ENCODE measurements at regions not wholly inside any gene's neighbourhood (a gene's known extent, or its start where the extent isn't known, plus 50 kb on each side); places are given as distances from the start of the nearest gene placed in this dataset.

GRCh38 chr14:97468220-97468619 is 671.0 kb downstream of the VRK1 start:
- DNase-seq (ENCODE audit: low spot score) = no peak
- TF ChIP-seq, protein P1, sequence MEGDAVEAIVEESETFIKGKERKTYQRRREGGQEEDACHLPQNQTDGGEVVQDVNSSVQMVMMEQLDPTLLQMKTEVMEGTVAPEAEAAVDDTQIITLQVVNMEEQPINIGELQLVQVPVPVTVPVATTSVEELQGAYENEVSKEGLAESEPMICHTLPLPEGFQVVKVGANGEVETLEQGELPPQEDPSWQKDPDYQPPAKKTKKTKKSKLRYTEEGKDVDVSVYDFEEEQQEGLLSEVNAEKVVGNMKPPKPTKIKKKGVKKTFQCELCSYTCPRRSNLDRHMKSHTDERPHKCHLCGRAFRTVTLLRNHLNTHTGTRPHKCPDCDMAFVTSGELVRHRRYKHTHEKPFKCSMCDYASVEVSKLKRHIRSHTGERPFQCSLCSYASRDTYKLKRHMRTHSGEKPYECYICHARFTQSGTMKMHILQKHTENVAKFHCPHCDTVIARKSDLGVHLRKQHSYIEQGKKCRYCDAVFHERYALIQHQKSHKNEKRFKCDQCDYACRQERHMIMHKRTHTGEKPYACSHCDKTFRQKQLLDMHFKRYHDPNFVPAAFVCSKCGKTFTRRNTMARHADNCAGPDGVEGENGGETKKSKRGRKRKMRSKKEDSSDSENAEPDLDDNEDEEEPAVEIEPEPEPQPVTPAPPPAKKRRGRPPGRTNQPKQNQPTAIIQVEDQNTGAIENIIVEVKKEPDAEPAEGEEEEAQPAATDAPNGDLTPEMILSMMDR (IDR thresholded peaks at IDR 0.05) = no peak
- ATAC-seq (ENCODE audit: low FRiP score) = no peak

GRCh38 chr14:97477353-97477752 is 680.2 kb downstream of the VRK1 start:
- ATAC-seq (ENCODE audit: low FRiP score) (no peak), DNase-seq (ENCODE audit: low spot score) (no peak)
- TF ChIP-seq, protein P1 (IDR thresholded peaks at IDR 0.05) = no peak

- ATAC-seq (ENCODE audit: low FRiP score) (no peak), DNase-seq (ENCODE audit: low spot score) (no peak)
- TF ChIP-seq, protein P1 (IDR thresholded peaks at IDR 0.05) = no peak
Measured at GRCh38 chr14:97485201-97485600, 688.0 kb downstream of the VRK1 start.

DNA sequence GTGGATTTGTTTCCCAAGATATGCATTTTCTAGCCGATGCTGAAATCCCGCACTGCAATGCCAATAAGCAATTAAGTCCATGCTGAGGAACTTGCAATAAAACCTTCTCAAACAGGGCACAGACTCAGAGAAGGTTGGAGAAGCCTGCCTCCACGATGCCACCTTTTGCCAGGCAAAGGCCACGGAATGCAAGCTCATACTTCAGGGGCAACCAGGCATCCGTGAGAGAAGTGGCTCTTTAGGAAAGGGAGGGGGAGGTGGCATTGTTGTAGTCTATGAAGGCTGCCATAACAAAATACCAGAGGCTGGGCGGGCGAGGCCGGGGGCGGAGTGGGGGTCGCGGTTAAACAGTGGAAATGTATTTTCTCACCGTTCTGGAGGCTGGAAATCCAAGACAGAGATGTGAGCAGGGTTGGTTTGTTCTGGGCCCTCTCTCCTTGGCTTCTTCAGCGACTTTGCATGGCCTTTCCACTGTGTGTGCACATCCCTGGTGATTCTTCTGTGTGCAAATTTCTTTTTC is 689.5 kb downstream of the VRK1 start:
- TF ChIP-seq, protein P1 (IDR thresholded peaks at IDR 0.05) = no peak
- DNase-seq (ENCODE audit: low spot score) = no peak
- no peak for ATAC-seq (ENCODE audit: low FRiP score)

GRCh38 chr14:97489750-97490149 is 692.6 kb downstream of the VRK1 start:
- DNase-seq (ENCODE audit: low spot score) = no peak
- TF ChIP-seq, protein P1 (IDR thresholded peaks at IDR 0.05) = no peak
- no peak for ATAC-seq (ENCODE audit: low FRiP score)

- TF ChIP-seq, protein P1 (IDR thresholded peaks at IDR 0.05) = no peak
- no peak for ATAC-seq (ENCODE audit: low FRiP score)
- no peak for DNase-seq (ENCODE audit: low spot score)
Measured at GRCh38 chr14:97490521-97491070, 693.4 kb downstream of the VRK1 start.

GRCh38 chr14:97491697-97492096 is 694.5 kb downstream of the VRK1 start:
- ATAC-seq (ENCODE audit: low FRiP score) (no peak), DNase-seq (ENCODE audit: low spot score) (no peak)
- TF ChIP-seq, protein P1 (IDR thresholded peaks at IDR 0.05) = no peak

Measured in omental fat pad (tissue), 3 donors.